ENCODE measurements at regions not wholly inside any gene's neighbourhood (a gene's known extent, or its start where the extent isn't known, plus 50 kb on each side); places are given as distances from the start of the nearest gene placed in this dataset.

GRCh38 chr10:77710759-77711682, 73.4 kb upstream of the KCNMA1 start:
- TF ChIP-seq CTCF (optimal IDR thresholded peaks at IDR 0.05 in 1 of 3, IDR thresholded peaks at IDR 0.05 in 1 of 3, conservative IDR thresholded peaks at IDR 0.05 in 1 of 3; ENCODE audit: extremely low read depth in 1 of 3, insufficient read depth in 2 of 3, low read length in 3 of 3) (peak; percentile 95 to 100 (median 99)), EZH2 (IDR thresholded peaks at IDR 0.05; ENCODE audit: low read length) (no peak)
